IMR-90 (cell line): ENCODE measurements at regions not wholly inside any gene's neighbourhood (a gene's known extent, or its start where the extent isn't known, plus 50 kb on each side); places are given as distances from the start of the nearest gene placed in this dataset.

Experiments
- ATAC-seq: fragments of 200-7000 bp; cut with Tn5 transposase; 2 replicates; pipeline ENCODE4 v1.9.1; 2020; ENCODE audit warnings: low read depth, mild to moderate bottlenecking, moderate library complexity
- BruUV-seq: library from RNA; stranded (reverse); fragments of 400-500 nt; replicated peaks from 2 replicates; lab custom pipeline; 2021; lab: Mats Ljungman, UMichigan
- CTCF ChIA-PET: fragments of 300-600 bp; formaldehyde crosslinking; extraction: SDS; loops from one replicate; lab custom pipeline; 2021; ENCODE audit warnings: antibody characterized with exemption; lab: Yijun Ruan, JAX
- POLR2A ChIA-PET: fragments of 300-600 bp; sonication (Branson Sonifier 250); formaldehyde crosslinking; loops from one replicate; lab custom pipeline; 2022; ENCODE audit warnings: antibody characterized with exemption; ENCODE audit not compliant: unreplicated experiment; lab: Charles Lee
- DNase-seq: peaks from one replicate; pipeline ENCODE4 v3.0.0; 2013
- H2AFZ ChIP-seq: replicated peaks from 2 replicates; pipeline ENCODE3; 2013; ENCODE audit warnings: low read length, mild to moderate bottlenecking; ENCODE audit not compliant: poor library complexity
- H2AK5ac ChIP-seq: 2 replicates; pipeline ENCODE4 v1.6.1; 2013; ENCODE audit warnings: low read depth, low read length, inconsistent platforms
- H2AK9ac ChIP-seq: replicated peaks from 2 replicates; pipeline ENCODE3; 2013; ENCODE audit warnings: mild to moderate bottlenecking, low read depth, low read length, moderate library complexity; ENCODE audit not compliant: poor library complexity
- H2BK120ac ChIP-seq: 2 replicates; pipeline ENCODE4 v1.6.1; 2013; ENCODE audit warnings: low read depth, low read length, inconsistent platforms
- H2BK15ac ChIP-seq: 3 replicates; pipeline ENCODE4 v1.6.1; 2013; ENCODE audit warnings: low read depth, low read length, inconsistent platforms
- H2BK20ac ChIP-seq: 2 replicates; pipeline ENCODE4 v1.6.1; 2013; ENCODE audit warnings: low read depth, mild to moderate bottlenecking, inconsistent platforms, low read length, moderate library complexity
- H2BK5ac ChIP-seq: 2 replicates; pipeline ENCODE4 v1.6.1; 2013; ENCODE audit warnings: mild to moderate bottlenecking, low read depth, low read length, inconsistent platforms; ENCODE audit not compliant: poor library complexity, severe bottlenecking
- H3K14ac ChIP-seq: replicated peaks from 2 replicates; pipeline ENCODE4 v1.6.1; 2013; ENCODE audit warnings: low read depth, low read length, inconsistent platforms
- H3K18ac ChIP-seq: 2 replicates; pipeline ENCODE4 v1.6.1; 2013; ENCODE audit warnings: low read depth, low read length, control low read depth
- H3K23ac ChIP-seq: 2 replicates; pipeline ENCODE4 v1.6.1; 2013; ENCODE audit warnings: low read depth, low read length, inconsistent platforms
- H3K27ac ChIP-seq: 2 replicates; pipeline ENCODE4 v1.5.1; 2013; ENCODE audit warnings: mild to moderate bottlenecking, control low read depth, low read length; ENCODE audit not compliant: insufficient read depth
- H3K27me3 ChIP-seq: 2 replicates; pipeline ENCODE4 v1.6.1; 2013; ENCODE audit warnings: low read length; ENCODE audit not compliant: control insufficient read depth, insufficient read depth
- H3K36me3 ChIP-seq: 2 replicates; pipeline ENCODE4 v1.6.1; 2013; ENCODE audit warnings: low read length, mixed read lengths; ENCODE audit not compliant: control insufficient read depth, insufficient read depth
- H3K4ac ChIP-seq: 2 replicates; pipeline ENCODE4 v1.6.1; 2013; ENCODE audit warnings: low read depth, low read length, inconsistent platforms
- H3K4me1 ChIP-seq: 2 replicates; pipeline ENCODE4 v1.6.1; 2013; ENCODE audit warnings: low read length, mixed read lengths; ENCODE audit not compliant: control insufficient read depth, insufficient read depth
- H3K4me2 ChIP-seq: 2 replicates; pipeline ENCODE4 v1.6.1; 2013; ENCODE audit warnings: low read depth, mild to moderate bottlenecking, control low read depth, low read length, moderate library complexity
- H3K4me3 ChIP-seq: 2 replicates; pipeline ENCODE4 v1.5.1; 2013; ENCODE audit warnings: low read depth, mild to moderate bottlenecking, control low read depth, low read length, moderate library complexity; ENCODE audit not compliant: insufficient read depth
- H3K56ac ChIP-seq: 2 replicates; pipeline ENCODE4 v1.6.1; 2013; ENCODE audit warnings: low read length, inconsistent platforms; ENCODE audit not compliant: insufficient read depth; ENCODE audit errors: extremely low read depth
- H3K79me1 ChIP-seq, 2 experiments: 2 replicates each; pipeline ENCODE4 v1.6.1; 2013; ENCODE audit warnings: low read length in 2 of 2, inconsistent platforms in 1 of 2, low read depth in 1 of 2
- H3K9ac ChIP-seq: 2 replicates; pipeline ENCODE4 v1.6.1; 2013; ENCODE audit warnings: low read depth, low read length, control low read depth
- H3K9me1 ChIP-seq: 2 replicates; pipeline ENCODE4 v1.6.1; 2013; ENCODE audit warnings: low read length, inconsistent platforms; ENCODE audit not compliant: insufficient read depth
- H3K9me3 ChIP-seq: 2 replicates; pipeline ENCODE4 v1.6.1; 2013; ENCODE audit warnings: low read length; ENCODE audit not compliant: control insufficient read depth, insufficient read depth
- H4K20me1 ChIP-seq: 2 replicates; pipeline ENCODE4 v1.6.1; 2013; ENCODE audit warnings: low read length, inconsistent platforms; ENCODE audit not compliant: insufficient read depth
- H4K5ac ChIP-seq: 2 replicates; pipeline ENCODE4 v1.6.1; 2013; ENCODE audit warnings: mild to moderate bottlenecking, low read depth, low read length, control low read depth
- H4K8ac ChIP-seq, 2 experiments: 2 replicates each; pipeline ENCODE4 v1.6.1; 2013; ENCODE audit warnings: low read depth in 2 of 2, low read length in 2 of 2, control low read depth in 1 of 2, inconsistent platforms in 1 of 2
- H4K91ac ChIP-seq: 2 replicates; pipeline ENCODE4 v1.6.1; 2013; ENCODE audit warnings: low read depth, low read length, inconsistent platforms; ENCODE audit not compliant: insufficient read depth
- BHLHE40 ChIP-seq: fragments of 150-350 bp; IDR thresholded peaks from 2 replicates; pipeline ENCODE4 v1.6.1; 2016; ENCODE audit warnings: mild to moderate bottlenecking, low read depth, low read length
- RFX5 ChIP-seq: IDR thresholded peaks from 2 replicates; pipeline ENCODE4 v1.8.0; 2012; ENCODE audit warnings: low read depth, mild to moderate bottlenecking, low read length, moderate library complexity
- WGBS, 2 experiments: methylation state at CpG; one replicate each; pipeline versions ENCODE4 v1.1.5 to v1.1.7; 2013; ENCODE audit warnings: missing lambda C conversion rate in 2 of 2; ENCODE audit not compliant: insufficient read length in 1 of 2; ENCODE audit errors: extremely low coverage in 2 of 2; 5-methylcytosine and 5-hydroxymethylcytosine counted together
- dilution Hi-C: fragments of 300-500 bp; cut with HindIII; formaldehyde crosslinking; loops from one replicate; pipeline ENCODE4 v1.14.3; 2018; ENCODE audit warnings: low sequenced_read_pairs; ENCODE audit not compliant: unreplicated experiment
- in situ Hi-C: fragments of 300-500 bp; cut with MboI; formaldehyde crosslinking; loops from 3 replicates; pipeline ENCODE4 v1.14.3; 2019; ENCODE audit warnings: low sequenced_read_pairs, inconsistent platforms, mixed read lengths
- intact Hi-C: fragments of 100-400 bp; cut with micrococcal nuclease; formaldehyde crosslinking; loops from 2 replicates; pipeline ENCODE4 v1.10.0; 2022

GRCh38 chr9:90489066-90489465 is 153.6 kb downstream of the DIRAS2 start:
- in situ Hi-C loops, result no loop called here

More at GRCh38 chr9:90489066-90489465, 153.6 kb downstream of the DIRAS2 start:
- no TSS peak for BruUV-seq
- H3K14ac ChIP-seq, result no peak overlapping the region
- ChIA-PET CTCF (no interaction called here), POLR2A (no interaction called here)
- no peak overlapping the region for H2AK9ac ChIP-seq
- no peaks in the 10 kb centered on the region for H3K4me1 ChIP-seq
- WGBS, 2 experiments, result 80% methylated on average over 1 of the region's 4 CpGs; no CpG with 5 or more reads in 1 of the 2 experiments
- H2BK5ac ChIP-seq, result no peak overlapping the region
- no peaks in the 10 kb centered on the region for H3K36me3 ChIP-seq
- no peak overlapping the region for H3K27ac ChIP-seq
- no peaks in the 10 kb centered on the region for H4K20me1 ChIP-seq
- no peak overlapping the region for H2AFZ ChIP-seq
- dilution Hi-C loops (no loop called here), intact Hi-C loops (no loop called here)
- TF ChIP-seq BHLHE40, result no peak
- no peak for TF ChIP-seq RFX5
- no peak overlapping the region for H3K9ac ChIP-seq
- no peaks in the 10 kb centered on the region for H3K9me3 ChIP-seq
- no peak overlapping the region for H4K5ac ChIP-seq
- H3K9me1 ChIP-seq, result no peaks in the 10 kb centered on the region
- H3K56ac ChIP-seq, result no peak overlapping the region
- no peaks in the 10 kb centered on the region for H3K79me1 ChIP-seq
- no peaks in the 10 kb centered on the region for H3K27me3 ChIP-seq
- no peak overlapping the region for H2BK120ac ChIP-seq
- H2AK5ac ChIP-seq, result no peak overlapping the region
- H3K4me2 ChIP-seq, result no peak overlapping the region
- H3K18ac ChIP-seq, result no peak overlapping the region
- H3K4me3 ChIP-seq, result no peak overlapping the region
- H2BK20ac ChIP-seq, result no peak overlapping the region
- H4K91ac ChIP-seq, result no peak overlapping the region
- DNase-seq (no peak), ATAC-seq (no peak)
- no peak overlapping the region for H4K8ac ChIP-seq
- H3K4ac ChIP-seq, result no peak overlapping the region
- no peak overlapping the region for H3K23ac ChIP-seq
- no peak overlapping the region for H2BK15ac ChIP-seq
